RWPE2 (cell line): ENCODE measurements at regions not wholly inside any gene's neighbourhood (a gene's known extent, or its start where the extent isn't known, plus 50 kb on each side); places are given as distances from the start of the nearest gene placed in this dataset.

Experiments
- ATAC-seq: fragments of 200-7000 bp; cut with Tn5 transposase; 3 replicates; pipeline ENCODE4 v1.9.1; 2021; ENCODE audit warnings: low read depth
- DNase-seq: peaks from one replicate; pipeline ENCODE4 v3.0.0-alpha.2; 2020; ENCODE audit warnings: low spot score
- H3K27ac ChIP-seq: fragments of 450-650 bp; 2 replicates; pipeline ENCODE4 v1.5.1; 2017; ENCODE audit warnings: mild to moderate bottlenecking; ENCODE audit not compliant: poor library complexity, severe bottlenecking
- H3K27me3 ChIP-seq: fragments of 250-450 bp; sonication (Bioruptor Pico); 2 replicates; pipeline ENCODE4 v1.5.1; 2021; ENCODE audit warnings: mild to moderate bottlenecking, moderate library complexity; ENCODE audit not compliant: insufficient read depth, poor library complexity, severe bottlenecking
- H3K36me3 ChIP-seq: fragments of 250-450 bp; sonication (Bioruptor Pico); 2 replicates; pipeline ENCODE4 v1.5.1; 2020; ENCODE audit warnings: low read depth, mild to moderate bottlenecking, moderate library complexity
- H3K4me1 ChIP-seq: fragments of 250-450 bp; sonication (Bioruptor Pico); 2 replicates; pipeline ENCODE4 v1.5.1; 2021; ENCODE audit warnings: mild to moderate bottlenecking, moderate library complexity; ENCODE audit not compliant: insufficient read depth, poor library complexity, severe bottlenecking
- H3K4me3 ChIP-seq: fragments of 250-450 bp; sonication (Bioruptor Pico); 2 replicates; pipeline ENCODE4 v1.5.1; 2021; ENCODE audit warnings: mild to moderate bottlenecking, moderate library complexity; ENCODE audit not compliant: severe bottlenecking
- H3K9me3 ChIP-seq: fragments of 250-450 bp; sonication (Bioruptor Pico); 2 replicates; pipeline ENCODE4 v1.5.1; 2021; ENCODE audit warnings: mild to moderate bottlenecking, moderate library complexity; ENCODE audit not compliant: severe bottlenecking
- TF ChIP-seq, protein P1 (sequence below): fragments of 450-650 bp; IDR thresholded peaks from one replicate; pipeline ENCODE4 v1.5.1; 2017; ENCODE audit warnings: mild to moderate bottlenecking, moderate library complexity; ENCODE audit not compliant: poor library complexity, severe bottlenecking

DNA sequence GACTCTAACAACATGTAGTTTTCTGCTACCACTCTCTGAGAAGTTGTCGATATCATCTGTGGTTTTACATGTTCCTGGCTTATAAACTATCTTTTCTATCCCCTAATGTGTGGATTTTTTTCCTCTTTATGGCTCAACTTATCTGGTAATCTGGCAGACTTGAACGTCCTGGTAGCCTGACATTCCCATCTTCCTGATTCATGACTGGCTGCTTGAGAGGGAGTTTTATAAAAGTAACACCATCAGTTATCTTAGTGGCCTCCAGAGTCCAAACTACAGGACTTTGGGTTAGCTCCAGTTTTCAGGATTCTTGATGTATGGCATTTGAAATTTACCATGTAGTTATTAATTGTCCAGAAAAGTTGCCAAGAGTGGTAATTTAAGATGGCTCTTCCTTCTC is 174.0 kb upstream of the GULP1 start:
- Histone ChIP-seq H3K27me3 (no peaks in the 10 kb centered on the region), H3K4me3 (no peak overlapping the region), H3K36me3 (no peaks in the 10 kb centered on the region), H3K4me1 (peaks cover 1% of the 10 kb centered on the region), H3K9me3 (no peaks in the 10 kb centered on the region), H3K27ac (no peak overlapping the region)
- TF ChIP-seq, protein P1, sequence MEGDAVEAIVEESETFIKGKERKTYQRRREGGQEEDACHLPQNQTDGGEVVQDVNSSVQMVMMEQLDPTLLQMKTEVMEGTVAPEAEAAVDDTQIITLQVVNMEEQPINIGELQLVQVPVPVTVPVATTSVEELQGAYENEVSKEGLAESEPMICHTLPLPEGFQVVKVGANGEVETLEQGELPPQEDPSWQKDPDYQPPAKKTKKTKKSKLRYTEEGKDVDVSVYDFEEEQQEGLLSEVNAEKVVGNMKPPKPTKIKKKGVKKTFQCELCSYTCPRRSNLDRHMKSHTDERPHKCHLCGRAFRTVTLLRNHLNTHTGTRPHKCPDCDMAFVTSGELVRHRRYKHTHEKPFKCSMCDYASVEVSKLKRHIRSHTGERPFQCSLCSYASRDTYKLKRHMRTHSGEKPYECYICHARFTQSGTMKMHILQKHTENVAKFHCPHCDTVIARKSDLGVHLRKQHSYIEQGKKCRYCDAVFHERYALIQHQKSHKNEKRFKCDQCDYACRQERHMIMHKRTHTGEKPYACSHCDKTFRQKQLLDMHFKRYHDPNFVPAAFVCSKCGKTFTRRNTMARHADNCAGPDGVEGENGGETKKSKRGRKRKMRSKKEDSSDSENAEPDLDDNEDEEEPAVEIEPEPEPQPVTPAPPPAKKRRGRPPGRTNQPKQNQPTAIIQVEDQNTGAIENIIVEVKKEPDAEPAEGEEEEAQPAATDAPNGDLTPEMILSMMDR, result no peak
- DNase-seq (no peak), ATAC-seq (no peak)

DNA sequence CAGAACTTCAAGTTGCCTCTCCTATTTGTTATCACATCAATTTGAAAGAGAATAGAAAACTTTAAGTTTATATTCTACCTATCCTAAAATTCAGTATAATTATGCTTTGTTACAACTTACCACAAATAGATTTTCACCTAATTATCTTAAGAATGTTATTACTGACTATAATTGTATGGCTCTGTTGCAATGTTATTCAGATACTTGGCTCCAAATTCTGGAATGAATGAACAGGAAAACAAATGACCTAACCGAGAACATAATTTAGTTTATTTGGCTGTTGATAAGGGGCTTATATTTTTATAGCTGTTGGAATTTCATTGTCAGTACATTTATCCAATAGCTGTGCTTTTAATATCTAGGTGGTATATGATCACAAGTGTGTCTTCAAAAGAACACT is 173.2 kb upstream of the GULP1 start:
- Histone ChIP-seq H3K27ac (no peak overlapping the region), H3K36me3 (no peaks in the 10 kb centered on the region), H3K4me1 (peaks cover 8% of the 10 kb centered on the region), H3K4me3 (no peak overlapping the region), H3K9me3 (no peaks in the 10 kb centered on the region), H3K27me3 (no peaks in the 10 kb centered on the region)
- DNase-seq, result no peak
- no peak for ATAC-seq
- TF ChIP-seq, protein P1, result no peak

DNA sequence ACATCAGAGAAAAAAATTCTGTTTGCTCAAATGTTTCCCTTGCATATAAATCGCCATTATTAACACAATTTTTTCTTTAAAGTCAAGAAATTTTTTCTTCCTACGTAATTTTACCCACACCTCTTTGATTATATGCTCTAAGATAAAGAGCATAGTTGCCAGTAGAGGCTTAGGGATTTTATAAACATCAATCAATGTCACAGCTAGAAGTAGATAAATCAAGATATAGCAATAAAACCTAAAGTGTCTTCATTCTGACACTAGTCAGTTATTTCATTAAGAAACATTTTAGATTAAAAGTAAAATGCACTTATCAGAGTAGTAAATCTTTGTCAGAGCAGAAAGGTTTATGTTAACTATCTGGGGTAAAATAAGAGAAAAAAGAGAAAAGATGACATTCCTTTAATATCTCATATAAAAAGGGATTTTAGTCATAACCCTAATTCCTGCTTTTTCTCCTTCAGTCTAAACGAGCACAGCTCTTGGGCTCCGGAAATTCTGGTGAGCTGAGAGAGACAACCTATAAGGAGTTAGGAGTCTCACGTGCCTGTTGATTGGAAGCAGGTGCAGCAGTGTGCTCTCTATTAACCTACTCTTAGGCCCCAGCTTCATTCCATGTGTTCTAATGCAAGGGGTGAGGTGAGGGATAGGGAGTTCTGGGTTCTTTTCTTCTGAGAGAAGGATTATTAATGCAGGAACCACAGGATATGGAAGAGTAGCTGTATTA is 172.4 kb upstream of the GULP1 start:
- H3K9me3 ChIP-seq, result no peaks in the 10 kb centered on the region
- ATAC-seq (no peak), DNase-seq (no peak)
- H3K27ac ChIP-seq, result no peak overlapping the region
- no peaks in the 10 kb centered on the region for H3K27me3 ChIP-seq
- peaks cover 8% of the 10 kb centered on the region for H3K4me1 ChIP-seq
- no peak overlapping the region for H3K4me3 ChIP-seq
- no peaks in the 10 kb centered on the region for H3K36me3 ChIP-seq
- TF ChIP-seq, protein P1, result no peak

DNA sequence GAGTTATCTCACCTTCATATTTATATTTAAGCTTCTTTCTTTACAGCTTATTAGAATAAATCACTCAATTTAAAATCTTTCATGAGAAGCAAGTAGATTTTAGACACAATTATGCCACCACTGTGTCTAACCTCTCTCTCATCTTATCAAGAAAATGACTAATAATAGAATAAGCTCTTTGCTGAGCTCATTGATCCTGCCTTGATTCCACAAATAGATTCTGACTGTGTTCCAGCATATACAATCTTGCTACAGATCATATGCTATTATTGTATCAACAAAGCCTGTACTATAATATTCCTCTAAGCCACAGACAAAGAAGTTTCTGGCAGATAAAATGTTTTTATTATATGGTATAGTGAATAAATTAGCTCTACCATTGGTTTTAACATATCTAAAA is 168.7 kb upstream of the GULP1 start:
- H3K27ac ChIP-seq, result no peak overlapping the region
- H3K27me3 ChIP-seq, result no peaks in the 10 kb centered on the region
- TF ChIP-seq, protein P1, result no peak
- no peaks in the 10 kb centered on the region for H3K36me3 ChIP-seq
- H3K9me3 ChIP-seq, result no peaks in the 10 kb centered on the region
- DNase-seq, result no peak
- no peak for ATAC-seq
- peaks cover 8% of the 10 kb centered on the region for H3K4me1 ChIP-seq
- no peak overlapping the region for H3K4me3 ChIP-seq

DNA sequence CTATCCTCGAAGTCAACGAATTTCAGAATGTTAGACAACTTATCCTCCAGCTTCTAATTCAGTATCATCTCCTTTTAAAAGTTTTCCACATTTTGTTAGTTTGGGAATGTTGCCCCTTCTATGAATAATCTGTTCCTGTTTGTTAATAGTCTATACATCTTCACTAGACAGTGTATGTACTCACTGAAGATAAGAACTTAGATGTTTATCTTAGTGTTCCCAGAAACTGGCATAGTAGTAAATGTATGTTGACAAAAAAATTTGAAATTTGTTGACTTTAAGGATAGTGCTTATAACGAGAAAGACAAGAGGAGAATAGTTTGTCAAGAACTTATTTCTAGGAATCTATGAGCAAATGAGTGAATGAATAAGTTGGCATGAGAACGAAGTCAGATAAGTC is 162.0 kb upstream of the GULP1 start:
- Histone ChIP-seq H3K27me3 (no peaks in the 10 kb centered on the region), H3K4me3 (no peak overlapping the region), H3K4me1 (no peaks in the 10 kb centered on the region), H3K36me3 (no peaks in the 10 kb centered on the region), H3K27ac (no peak overlapping the region), H3K9me3 (no peaks in the 10 kb centered on the region)
- TF ChIP-seq, protein P1, result no peak
- DNase-seq, result no peak
- no peak for ATAC-seq
